ENCODE measurements at regions not wholly inside any gene's neighbourhood (a gene's known extent, or its start where the extent isn't known, plus 50 kb on each side); places are given as distances from the start of the nearest gene placed in this dataset.

- H3K4me1 ChIP-seq (replicated peaks): no peaks in the 10 kb centered on the region
- H3K4me3 ChIP-seq: no peak overlapping the region
- 53% methylated on average over 12 of the region's 12 CpGs for WGBS
- no peak overlapping the region for H3K27ac ChIP-seq
- no peaks in the 10 kb centered on the region for H3K27me3 ChIP-seq (replicated peaks; ENCODE audit: insufficient read depth)
- intact Hi-C loops (cut with DNase I): no loop called here
- DNase-seq (ENCODE audit: low spot score): no peak
- no peak for TF ChIP-seq POLR2A (IDR thresholded peaks at IDR 0.05)
- no peak for TF ChIP-seq POLR2AphosphoS5 (IDR thresholded peaks at IDR 0.05)
- TF ChIP-seq CTCF (IDR thresholded peaks at IDR 0.05): no peak
- no peaks in the 10 kb centered on the region for H3K36me3 ChIP-seq
- no peaks in the 10 kb centered on the region for H3K9me3 ChIP-seq
Observed at GRCh38 chr22:44442186-44442815, 55.7 kb downstream of the RTL6 start.

- Histone ChIP-seq H3K36me3 (no peaks in the 10 kb centered on the region), H3K4me1 (replicated peaks) (no peaks in the 10 kb centered on the region), H3K4me3 (no peak overlapping the region), H3K27ac (no peak overlapping the region), H3K9me3 (no peaks in the 10 kb centered on the region), H3K27me3 (replicated peaks; ENCODE audit: insufficient read depth) (no peaks in the 10 kb centered on the region)
- TF ChIP-seq CTCF (IDR thresholded peaks at IDR 0.05): no peak
- TF ChIP-seq POLR2AphosphoS5 (IDR thresholded peaks at IDR 0.05): no peak
- no peak for TF ChIP-seq POLR2A (IDR thresholded peaks at IDR 0.05)
- intact Hi-C loops (cut with DNase I): no loop called here
- DNase-seq (ENCODE audit: low spot score): no peak
- WGBS: 87% methylated on average over 11 of the region's 16 CpGs
Observed at GRCh38 chr22:44441401-44442185, 56.4 kb downstream of the RTL6 start.

- Histone ChIP-seq H3K27ac (no peak overlapping the region), H3K4me1 (replicated peaks) (no peaks in the 10 kb centered on the region), H3K9me3 (no peaks in the 10 kb centered on the region), H3K36me3 (no peaks in the 10 kb centered on the region), H3K4me3 (no peak overlapping the region), H3K27me3 (replicated peaks; ENCODE audit: insufficient read depth) (no peaks in the 10 kb centered on the region)
- no peak for TF ChIP-seq POLR2AphosphoS5 (IDR thresholded peaks at IDR 0.05)
- TF ChIP-seq CTCF (IDR thresholded peaks at IDR 0.05): no peak
- no peak for TF ChIP-seq POLR2A (IDR thresholded peaks at IDR 0.05)
- intact Hi-C loops (cut with DNase I): no loop called here
- no peak for DNase-seq (ENCODE audit: low spot score)
- 87% methylated on average over 19 of the region's 19 CpGs for WGBS
Observed at GRCh38 chr22:44440224-44441160, 57.5 kb downstream of the RTL6 start.

GRCh38 chr22:44439356-44440223 lies 58.4 kb downstream of the RTL6 start:
- H3K27ac ChIP-seq: no peak overlapping the region
- 84% methylated on average over 21 of the region's 21 CpGs for WGBS
- H3K27me3 ChIP-seq (replicated peaks; ENCODE audit: insufficient read depth): no peaks in the 10 kb centered on the region
- no peaks in the 10 kb centered on the region for H3K4me1 ChIP-seq (replicated peaks)
- no peaks in the 10 kb centered on the region for H3K9me3 ChIP-seq
- DNase-seq (ENCODE audit: low spot score): no peak
- intact Hi-C loops (cut with DNase I): no loop called here
- TF ChIP-seq POLR2A (IDR thresholded peaks at IDR 0.05): no peak
- TF ChIP-seq POLR2AphosphoS5 (IDR thresholded peaks at IDR 0.05): no peak
- no peak for TF ChIP-seq CTCF (IDR thresholded peaks at IDR 0.05)
- no peaks in the 10 kb centered on the region for H3K36me3 ChIP-seq
- H3K4me3 ChIP-seq: no peak overlapping the region

All from prostate gland (tissue), 2 donors.